H9 (cell line): ENCODE measurements at regions not wholly inside any gene's neighbourhood (a gene's known extent, or its start where the extent isn't known, plus 50 kb on each side); places are given as distances from the start of the nearest gene placed in this dataset.

Experiments used
- DNase-seq: peaks from one replicate; pipeline ENCODE4 v3.0.0-alpha.2; 2017
- H2AFZ ChIP-seq: one replicate; pipeline ENCODE4 v1.6.1; 2013; ENCODE audit warnings: mild to moderate bottlenecking, low read length, control low read depth, moderate library complexity
- H2AK5ac ChIP-seq: 2 replicates; pipeline ENCODE4 v1.6.1; 2013; ENCODE audit warnings: low read length, control low read depth, mixed read lengths; ENCODE audit not compliant: insufficient read length
- H2BK120ac ChIP-seq: one replicate; pipeline ENCODE4 v1.6.1; 2013; ENCODE audit warnings: low read depth, mild to moderate bottlenecking, low read length, control low read depth, inconsistent platforms; ENCODE audit not compliant: poor library complexity, severe bottlenecking
- H2BK12ac ChIP-seq: 2 replicates; pipeline ENCODE4 v1.6.1; 2013; ENCODE audit warnings: low read length, control low read depth, mixed read lengths, low read depth; ENCODE audit not compliant: insufficient read length
- H2BK15ac ChIP-seq: 2 replicates; pipeline ENCODE4 v1.6.1; 2013; ENCODE audit warnings: low read depth, low read length, control low read depth
- H2BK20ac ChIP-seq: one replicate; pipeline ENCODE4 v1.6.1; 2013; ENCODE audit warnings: low read depth, mild to moderate bottlenecking, low read length, control low read depth, inconsistent platforms; ENCODE audit not compliant: poor library complexity, severe bottlenecking
- H2BK5ac ChIP-seq: 2 replicates; pipeline ENCODE4 v1.6.1; 2013; ENCODE audit warnings: low read length, control low read depth, mixed read lengths; ENCODE audit not compliant: insufficient read length
- H3K14ac ChIP-seq: 2 replicates; pipeline ENCODE4 v1.6.1; 2013; ENCODE audit warnings: low read length, control low read depth; ENCODE audit not compliant: insufficient read depth
- H3K18ac ChIP-seq: 2 replicates; pipeline ENCODE4 v1.6.1; 2013; ENCODE audit warnings: low read depth, mild to moderate bottlenecking, mixed read lengths, low read length, control low read depth; ENCODE audit not compliant: insufficient read length
- H3K23ac ChIP-seq: 2 replicates; pipeline ENCODE4 v1.6.1; 2013; ENCODE audit warnings: low read length, control low read depth, mixed read lengths, low read depth; ENCODE audit not compliant: insufficient read length
- H3K23me2 ChIP-seq: 2 replicates; pipeline ENCODE4 v1.6.1; 2013; ENCODE audit warnings: low read depth, mild to moderate bottlenecking, mixed read lengths, low read length, control low read depth; ENCODE audit not compliant: insufficient read length, poor library complexity, severe bottlenecking
- H3K27ac ChIP-seq: 2 replicates; pipeline ENCODE4 v1.5.1; 2013; ENCODE audit warnings: low read length, control low read depth, mixed read lengths, low read depth; ENCODE audit not compliant: insufficient read length
- H3K27me3 ChIP-seq: 2 replicates; pipeline ENCODE4 v1.6.1; 2013; ENCODE audit warnings: low read length, control low read depth, inconsistent platforms; ENCODE audit not compliant: insufficient read depth
- H3K4ac ChIP-seq: 2 replicates; pipeline ENCODE4 v1.6.1; 2013; ENCODE audit warnings: low read depth, mild to moderate bottlenecking, control low read depth, inconsistent platforms, low read length, moderate library complexity
- H3K4me1 ChIP-seq: 2 replicates; pipeline ENCODE4 v1.6.1; 2013; ENCODE audit warnings: low read length, control low read depth, inconsistent platforms; ENCODE audit not compliant: insufficient read depth
- H3K4me2 ChIP-seq: 2 replicates; pipeline ENCODE4 v1.6.1; 2013; ENCODE audit warnings: low read length, control low read depth, mixed read lengths; ENCODE audit not compliant: insufficient read length, insufficient read depth
- H3K56ac ChIP-seq: 2 replicates; pipeline ENCODE4 v1.6.1; 2013; ENCODE audit warnings: low read depth, mild to moderate bottlenecking, mixed read lengths, low read length, control low read depth; ENCODE audit not compliant: insufficient read length
- H3K79me1 ChIP-seq: 2 replicates; pipeline ENCODE4 v1.6.1; 2013; ENCODE audit warnings: low read depth, mild to moderate bottlenecking, moderate library complexity, low read length, control low read depth, inconsistent platforms; ENCODE audit not compliant: insufficient read depth, poor library complexity, severe bottlenecking
- H3K79me2 ChIP-seq: 2 replicates; pipeline ENCODE4 v1.6.1; 2013; ENCODE audit warnings: low read length, control low read depth, inconsistent platforms; ENCODE audit not compliant: insufficient read depth
- H3K9ac ChIP-seq: 2 replicates; pipeline ENCODE4 v1.6.1; 2013; ENCODE audit warnings: low read length, control low read depth, mixed read lengths; ENCODE audit not compliant: insufficient read length; ENCODE audit errors: extremely low read depth
- H3K9me3 ChIP-seq: one replicate; pipeline ENCODE4 v1.6.1; 2013; ENCODE audit warnings: low read depth, low read length, inconsistent platforms; ENCODE audit not compliant: control insufficient read depth
- H3T11ph ChIP-seq: one replicate; pipeline ENCODE4 v1.6.1; 2013; ENCODE audit warnings: mild to moderate bottlenecking, low read length, control low read depth, inconsistent platforms
- H4K20me1 ChIP-seq: one replicate; pipeline ENCODE4 v1.6.1; 2013; ENCODE audit not compliant: control insufficient read depth, insufficient read length, insufficient read depth
- H4K5ac ChIP-seq: 2 replicates; pipeline ENCODE4 v1.6.1; 2013; ENCODE audit warnings: low read depth, mild to moderate bottlenecking, mixed read lengths, low read length, control low read depth; ENCODE audit not compliant: insufficient read length
- H4K8ac ChIP-seq: replicated peaks from 2 replicates; pipeline ENCODE4 v1.6.1; 2013; ENCODE audit warnings: low read length, control low read depth, mixed read lengths, low read depth; ENCODE audit not compliant: insufficient read length
- H4K91ac ChIP-seq: 2 replicates; pipeline ENCODE4 v1.6.1; 2013; ENCODE audit warnings: low read depth, mild to moderate bottlenecking, moderate library complexity, mixed read lengths, low read length, control low read depth; ENCODE audit not compliant: insufficient read length
- H3K27ac Mint-ChIP-seq, 3 experiments: 2 replicates in 2 of 3; 3 replicates in 1 of 3; pipeline ENCODE4 v1.8.0; 2020 to 2021; ENCODE audit warnings: mixed read lengths in 3 of 3, mild to moderate bottlenecking in 1 of 3, moderate library complexity in 1 of 3
- H3K27me3 Mint-ChIP-seq: 2 replicates; pipeline ENCODE4 v1.8.0; 2021; ENCODE audit warnings: low read depth, mild to moderate bottlenecking, moderate library complexity, mixed read lengths
- H3K36me3 Mint-ChIP-seq, 3 experiments: 2 replicates in 2 of 3; 3 replicates in 1 of 3; pipeline ENCODE4 v1.8.0; 2020 to 2021; ENCODE audit warnings: low read depth in 3 of 3, mixed read lengths in 3 of 3; ENCODE audit not compliant: insufficient read depth in 1 of 3
- H3K4me1 Mint-ChIP-seq, 2 experiments: 2 replicates each; pipeline ENCODE4 v1.8.0; 2020; ENCODE audit warnings: mixed read lengths in 2 of 2
- H3K4me3 Mint-ChIP-seq, 2 experiments: 2 replicates in 1 of 2; 3 replicates in 1 of 2; pipeline ENCODE4 v1.8.0; 2020 to 2021; ENCODE audit warnings: mild to moderate bottlenecking in 2 of 2, mixed read lengths in 2 of 2, moderate library complexity in 1 of 2
- H3K9me3 Mint-ChIP-seq, 2 experiments: 2 replicates in 1 of 2; 3 replicates in 1 of 2; pipeline ENCODE4 v1.8.0; 2020; ENCODE audit warnings: mild to moderate bottlenecking in 2 of 2, mixed read lengths in 2 of 2, moderate library complexity in 1 of 2
- WGBS: extraction: QIAGEN DNeasy Blood & Tissue Kit; methylation state at CpG from one replicate; pipeline ENCODE4 v1.1.7; 2013; ENCODE audit warnings: missing lambda C conversion rate, low lambda C conversion rate, mixed read lengths; ENCODE audit not compliant: insufficient read length; ENCODE audit errors: extremely low coverage; 5-methylcytosine and 5-hydroxymethylcytosine counted together
- TF ChIP-seq, protein P1 (sequence below): fragments of 200-600 bp; sonication (generic); conservative IDR thresholded peaks from 3 replicates; pipeline ENCODE4 v1.8.0; 2021; ENCODE audit warnings: antibody characterized with exemption, mild to moderate bottlenecking

DNA sequence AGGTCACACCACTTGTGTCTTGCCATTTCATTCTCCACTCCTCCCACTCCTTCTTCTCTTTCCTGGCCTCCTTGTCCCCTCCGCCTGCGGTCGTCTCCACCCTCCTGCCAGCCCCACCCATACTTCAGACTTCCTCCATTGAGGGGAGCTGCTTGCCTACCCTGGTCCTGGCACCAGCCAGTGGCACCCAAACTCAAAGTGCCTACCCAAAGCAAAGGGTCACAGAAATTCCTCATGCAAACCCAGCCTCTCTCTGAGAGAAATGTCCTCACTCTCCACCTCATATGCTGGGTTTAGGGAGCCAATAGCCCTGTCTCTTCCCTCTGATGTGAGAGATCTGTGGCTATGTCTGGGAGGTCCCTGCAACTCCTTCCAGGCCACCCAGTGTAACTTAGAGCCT, 109.6 kb downstream of the TEX26 start:
- Histone ChIP-seq H2BK5ac (no peak overlapping the region), H3K56ac (no peak overlapping the region), H3K18ac (no peak overlapping the region), H3K14ac (no peak overlapping the region), H2BK120ac (no peak overlapping the region), H3K79me1 (no peaks in the 10 kb centered on the region), H3K27me3 (no peaks in the 10 kb centered on the region), H3K23me2 (no peaks in the 10 kb centered on the region), H2BK15ac (no peak overlapping the region), H3K79me2 (no peaks in the 10 kb centered on the region), H2AFZ (no peak overlapping the region), H3K9ac (no peak overlapping the region), H4K8ac (no peak overlapping the region), H3K27ac (no peak overlapping the region), H3K4me2 (no peak overlapping the region), H4K91ac (no peak overlapping the region), H2BK12ac (no peak overlapping the region), H2BK20ac (no peak overlapping the region), H2AK5ac (no peak overlapping the region), H3T11ph (no peak overlapping the region), H3K4ac (no peak overlapping the region), H4K5ac (no peak overlapping the region), H3K4me1 (no peaks in the 10 kb centered on the region), H4K20me1 (no peaks in the 10 kb centered on the region), H3K9me3 (no peaks in the 10 kb centered on the region), H3K23ac (no peak overlapping the region)
- WGBS, result no CpG with 5 or more reads among the region's 3 CpGs
- Mint-ChIP-seq H3K4me1 (peaks cover 2 to 10% of the 10 kb centered on the region in 2 experiments; a peak in 3 of 4 replicates), H3K4me3 (no peak overlapping the region), H3K27ac (peak overlapping the region in 1 of 3 experiments; percentile 4; a peak in 1 of 7 replicates), H3K9me3 (no peaks in the 10 kb centered on the region; a peak in 1 of 5 replicates), H3K36me3 (no peaks in the 10 kb centered on the region), H3K27me3 (peaks cover 6% of the 10 kb centered on the region; the same call in 1 of the 2 replicates)
- no peak for DNase-seq
- TF ChIP-seq, protein P1, sequence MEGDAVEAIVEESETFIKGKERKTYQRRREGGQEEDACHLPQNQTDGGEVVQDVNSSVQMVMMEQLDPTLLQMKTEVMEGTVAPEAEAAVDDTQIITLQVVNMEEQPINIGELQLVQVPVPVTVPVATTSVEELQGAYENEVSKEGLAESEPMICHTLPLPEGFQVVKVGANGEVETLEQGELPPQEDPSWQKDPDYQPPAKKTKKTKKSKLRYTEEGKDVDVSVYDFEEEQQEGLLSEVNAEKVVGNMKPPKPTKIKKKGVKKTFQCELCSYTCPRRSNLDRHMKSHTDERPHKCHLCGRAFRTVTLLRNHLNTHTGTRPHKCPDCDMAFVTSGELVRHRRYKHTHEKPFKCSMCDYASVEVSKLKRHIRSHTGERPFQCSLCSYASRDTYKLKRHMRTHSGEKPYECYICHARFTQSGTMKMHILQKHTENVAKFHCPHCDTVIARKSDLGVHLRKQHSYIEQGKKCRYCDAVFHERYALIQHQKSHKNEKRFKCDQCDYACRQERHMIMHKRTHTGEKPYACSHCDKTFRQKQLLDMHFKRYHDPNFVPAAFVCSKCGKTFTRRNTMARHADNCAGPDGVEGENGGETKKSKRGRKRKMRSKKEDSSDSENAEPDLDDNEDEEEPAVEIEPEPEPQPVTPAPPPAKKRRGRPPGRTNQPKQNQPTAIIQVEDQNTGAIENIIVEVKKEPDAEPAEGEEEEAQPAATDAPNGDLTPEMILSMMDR, result no peak
